K562 (cell line): ENCODE measurements at regions not wholly inside any gene's neighbourhood (a gene's known extent, or its start where the extent isn't known, plus 50 kb on each side); places are given as distances from the start of the nearest gene placed in this dataset.

ENCODE experiments used
- ARID4B ChIP-seq: sonication (generic); formaldehyde crosslinking; IDR thresholded peaks from 2 replicates; pipeline ENCODE4 v1.8.0; 2022; ENCODE audit warnings: mild to moderate bottlenecking, missing genetic modification reagents
- CTCF ChIP-seq, 3 experiments: IDR thresholded peaks in 2 of 3; conservative IDR thresholded peaks in 1 of 3; 2 replicates each; pipeline ENCODE4 v1.5.1; 2011 to 2012; ENCODE audit warnings: low read length in 3 of 3, mild to moderate bottlenecking in 3 of 3, control low read depth in 2 of 3, improper control_type of control experiment in 1 of 3, inconsistent platforms in 1 of 3, low read depth in 1 of 3, mixed read lengths in 1 of 3, moderate library complexity in 1 of 3; ENCODE audit not compliant: insufficient read depth in 2 of 3
- E2F4 ChIP-seq: sonication (generic); formaldehyde crosslinking; IDR thresholded peaks from 2 replicates; pipeline ENCODE4 v1.8.0; 2022; ENCODE audit warnings: mild to moderate bottlenecking, low read depth, missing genetic modification reagents
- EZH2 ChIP-seq: IDR thresholded peaks from 2 replicates; pipeline ENCODE4 v1.6.1; 2012; ENCODE audit warnings: low read depth, mild to moderate bottlenecking, inconsistent platforms, low read length, borderline replicate concordance
- HMG20A ChIP-seq: fragments of 450-650 bp; formaldehyde crosslinking; conservative IDR thresholded peaks from 2 replicates; pipeline ENCODE4 v1.4.0; 2020; ENCODE audit warnings: mild to moderate bottlenecking, mixed read lengths
- IRF9 ChIP-seq: fragments of 450-650 bp; IDR thresholded peaks from 2 replicates; pipeline ENCODE4 v1.6.1; 2016; ENCODE audit warnings: missing biosample characterization, missing genetic modification characterization
- MLX ChIP-seq, 2 experiments: fragments of 450-650 bp in 1 of 2; sonication (generic) in 1 of 2; formaldehyde crosslinking; conservative IDR thresholded peaks; 2 replicates each; pipeline versions ENCODE4 v1.4.0 to v1.8.1; 2020 to 2022; ENCODE audit warnings: mild to moderate bottlenecking in 1 of 2, missing genetic modification reagents in 1 of 2
- POLR2A ChIP-seq: fragments of 450-650 bp; conservative IDR thresholded peaks from 2 replicates; pipeline ENCODE4 v1.6.1; 2016

GRCh38 chr20:48293671-48294070, 508.4 kb upstream of the SULF2 start:
- TF ChIP-seq IRF9 (tag), result no peak
- no peak for TF ChIP-seq POLR2A
- no peak for TF ChIP-seq MLX (CRISPR knock-in tag; conservative IDR thresholded peaks at IDR 0.05)
- no peak for TF ChIP-seq ARID4B (CRISPR knock-in tag)
- TF ChIP-seq HMG20A, result no peak
- no peak for TF ChIP-seq CTCF (IDR thresholded peaks at IDR 0.05 in 2 of 3, conservative IDR thresholded peaks at IDR 0.05 in 1 of 3; ENCODE audit: insufficient read depth in 2 of 3, low read depth in 1 of 3, low read length in 3 of 3)
- no peak for TF ChIP-seq EZH2
- TF ChIP-seq E2F4 (CRISPR knock-in tag), result no peak
